NT2/D1 (cell line): ENCODE measurements at regions not wholly inside any gene's neighbourhood (a gene's known extent, or its start where the extent isn't known, plus 50 kb on each side); places are given as distances from the start of the nearest gene placed in this dataset.

Experiments used
- SUZ12 ChIP-seq: IDR thresholded peaks from 2 replicates; pipeline ENCODE4 v1.6.1; 2011; ENCODE audit not compliant: insufficient read length, insufficient read depth; ENCODE audit errors: extremely low read depth
- YY1 ChIP-seq: IDR thresholded peaks from 2 replicates; pipeline ENCODE4 v1.6.1; 2011; ENCODE audit not compliant: insufficient read length, insufficient read depth
- ZNF274 ChIP-seq: IDR thresholded peaks from 2 replicates; pipeline ENCODE4 v1.6.1; 2011; ENCODE audit warnings: mild to moderate bottlenecking, low read depth, low read length

DNA sequence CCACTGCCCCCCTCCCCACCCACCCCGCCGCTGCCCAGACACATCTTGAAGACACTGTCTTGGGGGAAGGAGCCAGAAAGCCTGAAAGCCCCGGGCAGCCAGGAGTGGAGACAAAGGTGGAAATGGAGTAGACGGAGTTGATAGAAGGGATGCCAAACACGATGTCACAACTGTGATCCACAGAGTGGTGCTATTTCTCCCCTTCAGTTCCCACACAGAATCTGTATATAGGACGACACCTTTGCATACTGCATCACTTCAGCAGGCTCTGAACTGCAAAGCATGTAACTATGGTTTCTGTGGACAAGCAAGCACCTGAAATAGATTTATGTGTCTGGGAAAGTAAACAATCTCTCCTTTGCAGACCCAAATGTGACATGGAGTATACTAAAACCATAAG is 56.4 kb upstream of the F13A1 start:
- TF ChIP-seq ZNF274 (no peak), SUZ12 (no peak), YY1 (no peak)
